ENCODE measurements at regions not wholly inside any gene's neighbourhood (a gene's known extent, or its start where the extent isn't known, plus 50 kb on each side); places are given as distances from the start of the nearest gene placed in this dataset.

DNA sequence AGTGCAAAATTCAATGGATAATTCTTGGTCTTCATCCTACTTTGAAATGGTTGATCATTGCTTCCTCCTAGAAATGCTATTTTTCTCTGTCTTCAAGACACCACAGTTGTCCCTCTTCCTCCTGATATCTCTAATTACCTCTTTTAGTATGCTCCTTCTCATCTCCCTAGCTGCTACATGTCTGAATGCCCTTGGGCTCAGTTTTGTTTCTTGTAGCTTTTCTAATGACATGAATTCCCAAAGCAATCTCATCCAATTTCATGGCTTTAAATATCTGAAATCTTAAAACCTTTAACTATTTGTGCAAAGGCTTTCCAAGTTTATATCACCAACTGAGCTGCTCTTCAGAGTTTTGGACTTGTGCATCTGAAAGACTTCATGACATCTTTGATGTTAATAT, 120.2 kb upstream of the RGS17 start:
- H3K4me2 ChIP-seq (ENCODE audit: insufficient read depth, insufficient read length, low read length), result no peak overlapping the region

More for the DNA sequence above, 120.2 kb upstream of the RGS17 start:
- Histone ChIP-seq H3K14ac (ENCODE audit: insufficient read depth, low read length) (no peak overlapping the region), H2BK15ac (ENCODE audit: low read depth, low read length) (no peak overlapping the region), H3K4ac (ENCODE audit: low read depth, low read length) (no peak overlapping the region), H4K91ac (ENCODE audit: insufficient read length, low read depth, low read length) (no peak overlapping the region), H2BK120ac (ENCODE audit: low read depth, low read length, poor library complexity, severe bottlenecking) (no peak overlapping the region), H3K27ac (ENCODE audit: insufficient read length, low read depth, low read length) (no peak overlapping the region), H3K56ac (ENCODE audit: insufficient read length, low read depth, low read length) (no peak overlapping the region), H3K79me2 (ENCODE audit: insufficient read depth, low read length) (no peaks in the 10 kb centered on the region), H4K5ac (ENCODE audit: insufficient read length, low read depth, low read length) (no peak overlapping the region), H4K20me1 (ENCODE audit: control insufficient read depth, insufficient read depth, insufficient read length) (no peaks in the 10 kb centered on the region), H2BK5ac (ENCODE audit: insufficient read length, low read length) (no peak overlapping the region), H3T11ph (ENCODE audit: low read length) (no peak overlapping the region), H3K23me2 (ENCODE audit: insufficient read length, low read depth, low read length, poor library complexity, severe bottlenecking) (no peaks in the 10 kb centered on the region), H3K4me1 (ENCODE audit: insufficient read depth, low read length) (no peaks in the 10 kb centered on the region), H3K27me3 (ENCODE audit: insufficient read depth, low read length) (no peaks in the 10 kb centered on the region), H3K18ac (ENCODE audit: insufficient read length, low read depth, low read length) (no peak overlapping the region), H3K9ac (ENCODE audit: extremely low read depth, insufficient read length, low read length) (no peak overlapping the region), H3K9me3 (ENCODE audit: control insufficient read depth, low read depth, low read length) (no peaks in the 10 kb centered on the region), H2BK12ac (ENCODE audit: insufficient read length, low read depth, low read length) (no peak overlapping the region), H2BK20ac (ENCODE audit: low read depth, low read length, poor library complexity, severe bottlenecking) (no peak overlapping the region), H2AFZ (ENCODE audit: low read length) (no peak overlapping the region), H4K8ac (replicated peaks; ENCODE audit: insufficient read length, low read depth, low read length) (no peak overlapping the region), H3K79me1 (ENCODE audit: insufficient read depth, low read depth, low read length, poor library complexity, severe bottlenecking) (no peaks in the 10 kb centered on the region), H3K23ac (ENCODE audit: insufficient read length, low read depth, low read length) (no peak overlapping the region), H2AK5ac (ENCODE audit: insufficient read length, low read length) (no peak overlapping the region)
- no peak overlapping the region for H3K27ac Mint-ChIP-seq
- no peak for DNase-seq
- TF ChIP-seq, protein P1, sequence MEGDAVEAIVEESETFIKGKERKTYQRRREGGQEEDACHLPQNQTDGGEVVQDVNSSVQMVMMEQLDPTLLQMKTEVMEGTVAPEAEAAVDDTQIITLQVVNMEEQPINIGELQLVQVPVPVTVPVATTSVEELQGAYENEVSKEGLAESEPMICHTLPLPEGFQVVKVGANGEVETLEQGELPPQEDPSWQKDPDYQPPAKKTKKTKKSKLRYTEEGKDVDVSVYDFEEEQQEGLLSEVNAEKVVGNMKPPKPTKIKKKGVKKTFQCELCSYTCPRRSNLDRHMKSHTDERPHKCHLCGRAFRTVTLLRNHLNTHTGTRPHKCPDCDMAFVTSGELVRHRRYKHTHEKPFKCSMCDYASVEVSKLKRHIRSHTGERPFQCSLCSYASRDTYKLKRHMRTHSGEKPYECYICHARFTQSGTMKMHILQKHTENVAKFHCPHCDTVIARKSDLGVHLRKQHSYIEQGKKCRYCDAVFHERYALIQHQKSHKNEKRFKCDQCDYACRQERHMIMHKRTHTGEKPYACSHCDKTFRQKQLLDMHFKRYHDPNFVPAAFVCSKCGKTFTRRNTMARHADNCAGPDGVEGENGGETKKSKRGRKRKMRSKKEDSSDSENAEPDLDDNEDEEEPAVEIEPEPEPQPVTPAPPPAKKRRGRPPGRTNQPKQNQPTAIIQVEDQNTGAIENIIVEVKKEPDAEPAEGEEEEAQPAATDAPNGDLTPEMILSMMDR (conservative IDR thresholded peaks at IDR 0.05), result no peak
- H3K27me3 Mint-ChIP-seq (ENCODE audit: low read depth), result no peaks in the 10 kb centered on the region
- H3K36me3 Mint-ChIP-seq (ENCODE audit: insufficient read depth in 1 of 3, low read depth in 3 of 3), result no peaks in the 10 kb centered on the region
- no peak overlapping the region for H3K4me3 Mint-ChIP-seq
- no peaks in the 10 kb centered on the region for H3K4me1 Mint-ChIP-seq
- H3K9me3 Mint-ChIP-seq, result no peaks in the 10 kb centered on the region
